Kidney (tissue), 13 donors: ENCODE measurements at regions not wholly inside any gene's neighbourhood (a gene's known extent, or its start where the extent isn't known, plus 50 kb on each side); places are given as distances from the start of the nearest gene placed in this dataset.
"Not testable (repeated sequence)": the region's sequence is repeated elsewhere in the genome, so short reads cannot be mapped to it uniquely, and the experiment has no call there.

ENCODE experiments used
- DNase-seq, 5 donors: peaks; one replicate each; pipeline ENCODE4 v3.0.0-alpha.2; 2013 to 2020
- FAIRE-seq: peaks from 2 replicates; lab custom pipeline; 2012; peaks lifted over from hg19 to GRCh38; lab: Jason Lieb, UNC
- H3K27ac ChIP-seq, 2 donors: one replicate each; pipeline ENCODE4 v1.7.0; 2013; ENCODE audit warnings: low read depth in 2 of 2, low read length in 2 of 2, inconsistent platforms in 1 of 2
- H3K27me3 ChIP-seq: one replicate; pipeline ENCODE4 v1.7.1; 2013; ENCODE audit warnings: low read length, inconsistent platforms; ENCODE audit not compliant: control insufficient read depth, insufficient read depth
- H3K36me3 ChIP-seq, 3 donors: one replicate each; pipeline versions ENCODE4 v1.7.0 to v1.7.1; 2013; ENCODE audit warnings: low read length in 3 of 3, control low read depth in 1 of 3, inconsistent platforms in 1 of 3; ENCODE audit not compliant: insufficient read depth in 3 of 3, control insufficient read depth in 2 of 3
- H3K4me1 ChIP-seq, 3 donors: one replicate each; pipeline versions ENCODE4 v1.7.0 to v1.7.1; 2013; ENCODE audit warnings: low read length in 3 of 3, inconsistent platforms in 1 of 3, low read depth in 1 of 3; ENCODE audit not compliant: control insufficient read depth in 2 of 3, insufficient read depth in 2 of 3
- H3K4me3 ChIP-seq, 3 donors: one replicate each; pipeline versions ENCODE4 v1.7.0 to v1.8.1; 2013; ENCODE audit warnings: low read length in 3 of 3, control low read depth in 1 of 3, inconsistent platforms in 1 of 3
- H3K9ac ChIP-seq, 3 donors: one replicate each; pipeline versions ENCODE4 v1.7.0 to v1.7.1; 2013; ENCODE audit warnings: low read length in 3 of 3, control low read depth in 1 of 3, inconsistent platforms in 1 of 3
- H3K9me3 ChIP-seq, 3 donors: one replicate each; pipeline versions ENCODE4 v1.7.0 to v1.7.1; 2013; ENCODE audit warnings: low read length in 3 of 3, control low read depth in 1 of 3, inconsistent platforms in 1 of 3; ENCODE audit not compliant: control insufficient read depth in 2 of 3, insufficient read depth in 1 of 3
- intact Hi-C: fragments of 100-400 bp; cut with DNase I; formaldehyde crosslinking; loops from one replicate; pipeline ENCODE4 v1.11.1; 2022
- TF ChIP-seq, protein P1 (sequence below): IDR thresholded peaks from 3 replicates; pipeline ENCODE4 v1.5.1; 2012; ENCODE audit warnings: mild to moderate bottlenecking, moderate library complexity, borderline replicate concordance; ENCODE audit not compliant: insufficient read depth; ENCODE audit errors: extremely low read depth
- donor health status: control.
- donor health status: control.
- donor health status: control.
- donor health status: control.
- donor health status: control.
- donor health status: DM: yes; HTN: yes; CAD: no.
- donor health status: Normal renal cell carcinoma (clear cell type).

DNA sequence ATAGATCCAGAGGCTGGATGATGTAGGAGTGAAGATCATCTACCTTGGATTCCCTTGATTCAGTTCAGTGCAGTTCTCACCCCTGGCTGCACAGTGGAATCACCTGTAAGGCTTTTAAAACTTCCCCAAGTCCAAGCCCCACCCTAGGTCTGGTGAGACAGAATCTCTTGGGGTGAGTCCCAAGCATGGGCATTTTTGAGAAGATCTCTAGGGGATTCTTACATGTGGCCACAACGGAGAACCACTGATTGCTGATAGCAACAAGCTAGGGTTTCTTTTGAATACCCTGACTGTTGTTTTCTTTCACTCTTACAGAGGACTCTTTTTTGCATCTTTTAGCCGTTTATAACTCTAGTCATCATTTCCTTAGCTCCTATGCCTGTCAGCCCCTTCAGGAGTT lies 204.9 kb upstream of the RASGRP1 start:
- Histone ChIP-seq H3K27ac (no peak overlapping the region), H3K9me3 (no peaks in the 10 kb centered on the region), H3K9ac (no peak overlapping the region), H3K4me3 (no peak overlapping the region), H3K27me3 (no peaks in the 10 kb centered on the region), H3K36me3 (no peaks in the 10 kb centered on the region), H3K4me1 (no peaks in the 10 kb centered on the region)
- intact Hi-C loops = no loop called here
- DNase-seq (no peak), FAIRE-seq (no peak)
- TF ChIP-seq, protein P1, sequence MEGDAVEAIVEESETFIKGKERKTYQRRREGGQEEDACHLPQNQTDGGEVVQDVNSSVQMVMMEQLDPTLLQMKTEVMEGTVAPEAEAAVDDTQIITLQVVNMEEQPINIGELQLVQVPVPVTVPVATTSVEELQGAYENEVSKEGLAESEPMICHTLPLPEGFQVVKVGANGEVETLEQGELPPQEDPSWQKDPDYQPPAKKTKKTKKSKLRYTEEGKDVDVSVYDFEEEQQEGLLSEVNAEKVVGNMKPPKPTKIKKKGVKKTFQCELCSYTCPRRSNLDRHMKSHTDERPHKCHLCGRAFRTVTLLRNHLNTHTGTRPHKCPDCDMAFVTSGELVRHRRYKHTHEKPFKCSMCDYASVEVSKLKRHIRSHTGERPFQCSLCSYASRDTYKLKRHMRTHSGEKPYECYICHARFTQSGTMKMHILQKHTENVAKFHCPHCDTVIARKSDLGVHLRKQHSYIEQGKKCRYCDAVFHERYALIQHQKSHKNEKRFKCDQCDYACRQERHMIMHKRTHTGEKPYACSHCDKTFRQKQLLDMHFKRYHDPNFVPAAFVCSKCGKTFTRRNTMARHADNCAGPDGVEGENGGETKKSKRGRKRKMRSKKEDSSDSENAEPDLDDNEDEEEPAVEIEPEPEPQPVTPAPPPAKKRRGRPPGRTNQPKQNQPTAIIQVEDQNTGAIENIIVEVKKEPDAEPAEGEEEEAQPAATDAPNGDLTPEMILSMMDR = no peak

DNA sequence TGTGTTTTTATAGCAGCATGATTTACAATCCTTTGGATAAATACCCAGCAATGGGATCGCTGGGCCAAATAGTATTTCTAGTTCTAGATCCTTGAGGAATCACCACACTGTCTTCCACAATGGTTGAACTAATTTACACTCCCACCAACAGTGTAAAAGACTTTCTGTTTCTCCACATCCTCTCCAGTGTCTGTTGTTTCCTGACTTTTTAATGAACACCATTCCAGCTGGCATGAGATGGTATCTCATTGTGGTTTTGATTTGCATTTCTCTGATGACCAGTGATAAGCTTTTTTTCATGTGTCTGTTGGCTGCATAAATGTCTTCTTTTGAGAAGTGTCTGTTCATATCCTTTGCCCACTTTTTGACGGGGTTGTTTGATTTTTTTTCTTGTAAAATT lies 209.5 kb upstream of the RASGRP1 start:
- H3K27me3 ChIP-seq, H3K36me3 ChIP-seq, H3K9ac ChIP-seq, DNase-seq, H3K4me1 ChIP-seq, intact Hi-C loops, FAIRE-seq, H3K9me3 ChIP-seq, H3K27ac ChIP-seq, H3K4me3 ChIP-seq: not testable (repeated sequence)

DNA sequence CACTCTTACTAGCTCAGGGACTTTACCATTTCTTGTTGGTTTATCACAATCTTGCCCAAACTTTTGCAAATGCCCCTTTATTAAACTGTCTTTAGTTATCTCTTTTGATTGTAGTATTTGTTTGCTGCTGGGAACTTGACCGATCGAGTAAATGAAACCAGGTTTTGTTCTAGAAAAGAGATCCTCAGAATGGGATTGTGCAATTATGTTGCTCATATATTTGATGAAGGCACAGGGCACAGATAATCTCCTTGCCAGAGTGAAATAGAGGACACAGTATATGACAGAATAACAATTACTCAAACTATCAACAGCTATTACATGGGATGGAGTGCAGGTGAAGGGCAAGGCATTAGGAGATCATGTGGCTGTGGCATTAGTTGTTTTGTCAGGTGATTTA lies 216.6 kb upstream of the RASGRP1 start:
- no peaks in the 10 kb centered on the region for H3K4me1 ChIP-seq
- TF ChIP-seq, protein P1 = no peak
- H3K27me3 ChIP-seq = no peaks in the 10 kb centered on the region
- DNase-seq (no peak), FAIRE-seq (no peak)
- H3K36me3 ChIP-seq = no peaks in the 10 kb centered on the region
- no peak overlapping the region for H3K9ac ChIP-seq
- H3K9me3 ChIP-seq = no peaks in the 10 kb centered on the region
- intact Hi-C loops = no loop called here
- no peak overlapping the region for H3K27ac ChIP-seq
- no peak overlapping the region for H3K4me3 ChIP-seq

DNA sequence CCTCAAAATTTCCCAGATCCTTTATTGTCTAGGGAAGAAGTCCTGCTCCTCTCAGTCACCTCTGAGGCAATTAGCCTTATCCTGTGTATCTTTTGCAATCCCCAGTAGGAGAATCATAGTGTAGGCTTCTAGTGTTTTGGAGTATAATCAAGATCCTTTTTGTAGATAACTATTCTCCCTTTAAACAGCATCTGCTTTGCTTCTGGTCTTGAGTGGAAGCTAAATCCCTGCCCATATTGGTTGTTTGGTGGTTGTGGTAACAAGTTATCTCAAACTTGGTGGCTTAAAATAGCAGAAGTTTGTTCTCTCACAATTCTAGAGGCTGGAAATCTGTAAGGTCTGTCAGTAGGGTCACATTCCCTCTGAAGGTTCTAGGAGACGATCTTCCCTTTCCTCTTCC lies 217.5 kb upstream of the RASGRP1 start:
- Histone ChIP-seq H3K4me1 (no peaks in the 10 kb centered on the region), H3K9ac (no peak overlapping the region), H3K36me3 (no peaks in the 10 kb centered on the region), H3K9me3 (no peaks in the 10 kb centered on the region), H3K4me3 (no peak overlapping the region), H3K27ac (no peak overlapping the region), H3K27me3 (no peaks in the 10 kb centered on the region)
- FAIRE-seq (no peak), DNase-seq (no peak)
- TF ChIP-seq, protein P1 = no peak
- intact Hi-C loops = no loop called here
